ENCODE measurements at regions not wholly inside any gene's neighbourhood (a gene's known extent, or its start where the extent isn't known, plus 50 kb on each side); places are given as distances from the start of the nearest gene placed in this dataset.

DNA sequence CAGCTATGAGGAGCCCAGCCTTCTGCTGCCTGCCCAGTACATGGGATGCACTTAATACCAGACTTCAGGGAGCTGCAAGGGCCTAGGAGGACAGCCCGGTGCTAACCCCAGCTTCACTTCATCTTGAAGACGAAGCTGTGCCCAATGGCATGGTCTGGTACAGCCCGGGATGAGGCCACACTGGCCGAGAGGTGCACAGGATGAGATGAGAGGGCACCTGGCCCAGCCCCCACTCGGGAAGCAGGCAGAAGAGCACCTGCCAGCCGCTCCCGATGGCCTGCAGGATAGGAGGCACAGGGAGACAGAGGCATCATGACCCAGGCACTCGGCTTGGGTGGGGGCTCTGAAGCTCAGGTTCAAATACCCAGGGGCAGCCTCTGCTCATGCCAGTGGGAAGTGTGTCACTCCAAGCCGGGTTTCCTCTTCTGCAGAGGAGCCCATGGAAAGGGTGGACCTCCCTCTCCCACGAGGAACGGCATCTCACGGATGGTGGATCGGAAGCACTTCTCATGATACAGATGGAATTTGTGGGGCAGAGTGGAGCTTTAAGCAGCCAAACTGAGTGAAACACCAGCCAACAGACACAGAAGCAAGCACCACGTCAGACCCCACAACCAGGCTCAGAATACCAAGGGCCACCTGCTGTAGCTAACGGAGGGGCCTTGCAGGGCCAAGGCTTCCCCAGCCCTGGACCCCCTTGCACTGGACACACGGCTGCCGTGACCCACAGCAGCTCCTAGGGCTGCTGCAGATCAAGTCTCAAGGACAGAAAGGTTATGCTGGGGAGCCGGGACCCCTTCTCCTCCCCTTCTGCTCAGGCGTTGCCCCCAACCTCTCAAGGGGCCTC, 875.2 kb downstream of the BRD1 start:
- Histone ChIP-seq H3K27me3 (no peaks in the 10 kb centered on the region), H3K4me1 (no peaks in the 10 kb centered on the region), H3K36me3 (no peaks in the 10 kb centered on the region), H3K9me3 (peaks cover 0 to 3% (median 0%) of the 10 kb centered on the region in 4 donors), H3K27ac (no peak overlapping the region), H3K4me3 (no peak overlapping the region)
- TF ChIP-seq POLR2A (IDR thresholded peaks at IDR 0.05) (no peak), EP300 (IDR thresholded peaks at IDR 0.05) (no peak)
- TF ChIP-seq, protein P1, sequence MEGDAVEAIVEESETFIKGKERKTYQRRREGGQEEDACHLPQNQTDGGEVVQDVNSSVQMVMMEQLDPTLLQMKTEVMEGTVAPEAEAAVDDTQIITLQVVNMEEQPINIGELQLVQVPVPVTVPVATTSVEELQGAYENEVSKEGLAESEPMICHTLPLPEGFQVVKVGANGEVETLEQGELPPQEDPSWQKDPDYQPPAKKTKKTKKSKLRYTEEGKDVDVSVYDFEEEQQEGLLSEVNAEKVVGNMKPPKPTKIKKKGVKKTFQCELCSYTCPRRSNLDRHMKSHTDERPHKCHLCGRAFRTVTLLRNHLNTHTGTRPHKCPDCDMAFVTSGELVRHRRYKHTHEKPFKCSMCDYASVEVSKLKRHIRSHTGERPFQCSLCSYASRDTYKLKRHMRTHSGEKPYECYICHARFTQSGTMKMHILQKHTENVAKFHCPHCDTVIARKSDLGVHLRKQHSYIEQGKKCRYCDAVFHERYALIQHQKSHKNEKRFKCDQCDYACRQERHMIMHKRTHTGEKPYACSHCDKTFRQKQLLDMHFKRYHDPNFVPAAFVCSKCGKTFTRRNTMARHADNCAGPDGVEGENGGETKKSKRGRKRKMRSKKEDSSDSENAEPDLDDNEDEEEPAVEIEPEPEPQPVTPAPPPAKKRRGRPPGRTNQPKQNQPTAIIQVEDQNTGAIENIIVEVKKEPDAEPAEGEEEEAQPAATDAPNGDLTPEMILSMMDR (IDR thresholded peaks at IDR 0.05): no peak
- DNase-seq (ENCODE audit: low spot score in 2 of 2): no peak
- 75 to 76% methylated on average over 15 to 17 of the region's 19 CpGs for WGBS, 2 donors

DNA sequence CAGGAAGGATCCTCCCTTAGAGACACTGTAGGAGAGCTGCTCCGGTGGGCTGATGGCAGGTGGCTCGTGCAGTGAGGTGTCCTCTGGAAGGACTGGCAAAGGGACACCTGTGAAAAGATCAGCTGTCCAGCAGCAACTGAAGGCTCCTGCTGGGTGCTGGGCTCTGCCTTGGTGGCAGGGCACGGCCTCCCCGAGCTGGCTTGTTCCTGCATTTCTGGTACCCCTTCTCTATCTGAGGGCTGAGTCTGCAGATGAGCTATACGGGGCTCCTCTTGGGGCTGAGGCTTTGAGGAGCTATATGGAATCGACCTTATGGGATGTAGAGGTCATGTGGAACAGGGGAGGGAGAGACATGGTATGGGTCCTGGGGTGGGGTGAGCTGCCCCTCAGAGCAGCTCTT, 875.8 kb downstream of the BRD1 start:
- no peaks in the 10 kb centered on the region for H3K36me3 ChIP-seq
- no peak overlapping the region for H3K27ac ChIP-seq
- H3K4me3 ChIP-seq: no peak overlapping the region
- no peaks in the 10 kb centered on the region for H3K4me1 ChIP-seq
- TF ChIP-seq POLR2A (IDR thresholded peaks at IDR 0.05) (no peak), EP300 (IDR thresholded peaks at IDR 0.05) (no peak)
- TF ChIP-seq, protein P1 (IDR thresholded peaks at IDR 0.05): no peak
- no peak for DNase-seq (ENCODE audit: low spot score in 2 of 2)
- H3K9me3 ChIP-seq: peaks cover 0 to 3% (median 0%) of the 10 kb centered on the region in 4 donors
- no peaks in the 10 kb centered on the region for H3K27me3 ChIP-seq
- WGBS, 2 donors: 81 to 85% methylated on average over 6 of the region's 6 CpGs

DNA sequence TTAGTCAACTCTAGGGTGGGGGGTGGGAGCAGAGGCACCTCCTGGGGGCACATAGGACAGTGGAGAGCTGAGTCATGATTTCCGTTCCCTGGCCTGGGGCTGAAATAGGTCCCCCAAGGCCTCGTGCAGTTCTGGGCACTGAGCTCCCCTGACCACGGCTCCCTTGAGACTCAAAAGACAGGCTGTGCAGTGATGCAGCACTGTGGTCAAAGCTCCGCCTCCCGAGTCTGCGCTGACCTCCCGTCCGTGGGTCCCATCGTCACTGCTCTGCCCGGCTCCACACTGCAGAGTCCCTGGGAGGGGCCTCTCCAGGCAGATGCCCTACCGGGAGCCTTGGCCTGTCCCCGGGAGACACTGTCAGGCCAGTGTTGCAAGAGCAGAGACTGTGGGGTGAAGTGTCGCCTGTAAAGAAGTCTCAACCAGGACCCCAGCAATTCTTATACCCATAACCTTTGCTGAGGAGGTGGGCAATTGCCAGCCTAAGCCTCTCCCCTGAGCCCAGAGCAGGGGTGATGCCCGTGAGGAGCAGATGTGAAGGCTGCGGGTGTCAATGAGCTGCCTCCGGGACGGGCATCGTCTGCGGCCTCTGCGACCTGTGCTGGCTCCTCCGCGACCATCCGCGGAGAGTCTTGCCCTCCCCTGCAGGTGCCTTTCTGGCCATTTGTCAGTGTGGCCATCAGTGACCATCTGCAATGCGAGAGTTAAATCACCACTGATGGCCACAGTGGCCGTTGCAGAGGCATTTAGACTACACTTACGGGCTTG, 877.3 kb downstream of the BRD1 start:
- H3K4me3 ChIP-seq: no peak overlapping the region
- no peaks in the 10 kb centered on the region for H3K4me1 ChIP-seq
- TF ChIP-seq POLR2A (IDR thresholded peaks at IDR 0.05) (no peak), EP300 (IDR thresholded peaks at IDR 0.05) (no peak)
- TF ChIP-seq, protein P1 (IDR thresholded peaks at IDR 0.05): no peak
- no peak for DNase-seq (ENCODE audit: low spot score in 2 of 2)
- no peaks in the 10 kb centered on the region for H3K27me3 ChIP-seq
- H3K27ac ChIP-seq: no peak overlapping the region
- H3K9me3 ChIP-seq: peaks cover 0 to 3% (median 0%) of the 10 kb centered on the region in 4 donors
- WGBS, 2 donors: 53 to 56% methylated on average over 18 to 27 of the region's 27 CpGs
- H3K36me3 ChIP-seq: no peaks in the 10 kb centered on the region

DNA sequence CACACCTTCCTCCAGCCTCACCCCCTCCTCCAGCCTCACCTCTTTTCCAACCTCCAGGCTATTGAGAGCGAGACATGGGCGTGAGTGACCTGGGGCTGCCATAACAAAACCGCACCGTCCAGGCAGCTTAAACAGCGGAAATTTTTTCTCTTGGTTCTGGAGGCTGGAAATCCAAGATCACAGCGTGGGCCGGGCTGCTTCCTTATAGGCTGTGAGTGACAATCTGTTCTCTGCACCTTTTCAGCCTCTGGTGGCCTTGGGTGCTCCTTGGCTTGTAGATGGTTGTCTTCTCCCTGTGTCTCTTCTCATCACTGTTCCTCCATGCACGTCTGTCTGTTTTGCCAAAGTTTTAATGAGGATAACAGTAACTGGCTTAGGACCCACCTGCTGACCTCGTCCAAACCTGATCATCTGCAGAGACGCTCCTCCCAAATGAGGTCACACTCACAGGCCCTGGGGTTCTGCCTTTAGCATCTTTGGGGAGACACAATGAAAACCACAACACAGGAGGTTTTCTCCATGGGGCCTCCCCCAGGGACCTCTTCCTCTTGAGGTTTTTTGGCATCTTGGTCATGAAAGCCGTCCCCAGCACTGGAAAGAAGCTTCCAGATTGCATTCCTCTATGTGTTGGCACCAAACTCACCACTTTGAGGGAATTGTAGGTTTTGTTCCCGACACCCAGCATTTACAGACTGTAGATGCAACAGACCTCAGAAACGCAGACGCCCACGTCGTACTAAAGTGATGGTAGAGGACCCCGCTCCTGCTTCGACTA, 878.1 kb downstream of the BRD1 start:
- Histone ChIP-seq H3K27me3 (no peaks in the 10 kb centered on the region), H3K9me3 (peaks cover 0 to 3% (median 0%) of the 10 kb centered on the region in 4 donors), H3K4me3 (no peak overlapping the region), H3K4me1 (no peaks in the 10 kb centered on the region), H3K36me3 (no peaks in the 10 kb centered on the region), H3K27ac (no peak overlapping the region)
- WGBS, 2 donors: 83 to 87% methylated on average over 18 of the region's 18 CpGs
- DNase-seq (ENCODE audit: low spot score in 2 of 2): no peak
- TF ChIP-seq, protein P1 (IDR thresholded peaks at IDR 0.05): no peak
- TF ChIP-seq POLR2A (IDR thresholded peaks at IDR 0.05) (no peak), EP300 (IDR thresholded peaks at IDR 0.05) (no peak)

Measured in tibial nerve (tissue), 4 donors.